Lower lobe of right lung (tissue), 2 donors: ENCODE measurements at regions not wholly inside any gene's neighbourhood (a gene's known extent, or its start where the extent isn't known, plus 50 kb on each side); places are given as distances from the start of the nearest gene placed in this dataset.

Experiments used
- ATAC-seq, 2 donors: fragments of 200-7000 bp; cut with Tn5 transposase; one replicate each; pipeline ENCODE4 v1.9.1; 2020 to 2022; ENCODE audit warnings: mild to moderate bottlenecking in 2 of 2, moderate library complexity in 2 of 2
- DNase-seq: peaks from one replicate; pipeline ENCODE4 v3.0.0-alpha.2; 2020
- H3K27ac ChIP-seq: fragments of 200-600 bp; one replicate; pipeline ENCODE4 v1.8.0; 2022
- H3K27me3 ChIP-seq: fragments of 200-600 bp; one replicate; pipeline ENCODE4 v1.8.0; 2022; ENCODE audit warnings: low read depth
- H3K36me3 ChIP-seq: fragments of 200-600 bp; one replicate; pipeline ENCODE4 v1.8.0; 2022; ENCODE audit warnings: mild to moderate bottlenecking
- H3K4me1 ChIP-seq: fragments of 200-600 bp; one replicate; pipeline ENCODE4 v1.8.0; 2022
- H3K4me3 ChIP-seq: fragments of 200-600 bp; one replicate; pipeline ENCODE4 v1.8.0; 2022; ENCODE audit warnings: mild to moderate bottlenecking
- H3K9me3 ChIP-seq: fragments of 200-600 bp; one replicate; pipeline ENCODE4 v1.8.0; 2022
- intact Hi-C: fragments of 100-400 bp; cut with DNase I; formaldehyde crosslinking; loops from one replicate; pipeline ENCODE4 v1.11.0; 2022
- TF ChIP-seq, protein P1 (sequence below): fragments of 200-600 bp; IDR thresholded peaks from one replicate; pipeline ENCODE4 v1.8.0; 2022; ENCODE audit warnings: antibody characterized with exemption, mild to moderate bottlenecking
- donor health status: DM: no; HTN: yes; CAD: no; lungs with severe emphysema.

DNA sequence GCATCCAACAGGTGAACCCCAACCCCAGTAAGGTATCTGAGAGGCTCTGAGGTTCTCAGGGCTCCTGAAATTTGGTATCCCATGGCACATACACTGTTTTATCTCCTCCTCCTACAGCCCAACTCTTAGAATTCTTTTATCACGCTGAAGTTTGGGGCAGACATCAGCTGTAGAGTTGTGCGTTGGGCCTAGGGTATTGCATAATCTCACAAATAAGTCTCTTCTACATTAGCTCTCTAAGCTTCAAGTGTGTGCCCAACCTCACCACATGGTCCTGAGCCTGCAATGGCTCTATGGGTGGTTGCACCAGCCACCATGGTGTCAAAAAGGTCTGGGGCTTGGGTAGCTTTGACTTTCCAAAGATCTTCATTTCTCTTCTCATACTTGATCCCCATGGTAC lies 603.0 kb downstream of the BUD13 start:
- Histone ChIP-seq H3K36me3 (no peaks in the 10 kb centered on the region), H3K4me1 (no peaks in the 10 kb centered on the region), H3K4me3 (no peak overlapping the region), H3K27me3 (no peaks in the 10 kb centered on the region), H3K27ac (no peak overlapping the region), H3K9me3 (no peaks in the 10 kb centered on the region)
- no peak for ATAC-seq
- TF ChIP-seq, protein P1, sequence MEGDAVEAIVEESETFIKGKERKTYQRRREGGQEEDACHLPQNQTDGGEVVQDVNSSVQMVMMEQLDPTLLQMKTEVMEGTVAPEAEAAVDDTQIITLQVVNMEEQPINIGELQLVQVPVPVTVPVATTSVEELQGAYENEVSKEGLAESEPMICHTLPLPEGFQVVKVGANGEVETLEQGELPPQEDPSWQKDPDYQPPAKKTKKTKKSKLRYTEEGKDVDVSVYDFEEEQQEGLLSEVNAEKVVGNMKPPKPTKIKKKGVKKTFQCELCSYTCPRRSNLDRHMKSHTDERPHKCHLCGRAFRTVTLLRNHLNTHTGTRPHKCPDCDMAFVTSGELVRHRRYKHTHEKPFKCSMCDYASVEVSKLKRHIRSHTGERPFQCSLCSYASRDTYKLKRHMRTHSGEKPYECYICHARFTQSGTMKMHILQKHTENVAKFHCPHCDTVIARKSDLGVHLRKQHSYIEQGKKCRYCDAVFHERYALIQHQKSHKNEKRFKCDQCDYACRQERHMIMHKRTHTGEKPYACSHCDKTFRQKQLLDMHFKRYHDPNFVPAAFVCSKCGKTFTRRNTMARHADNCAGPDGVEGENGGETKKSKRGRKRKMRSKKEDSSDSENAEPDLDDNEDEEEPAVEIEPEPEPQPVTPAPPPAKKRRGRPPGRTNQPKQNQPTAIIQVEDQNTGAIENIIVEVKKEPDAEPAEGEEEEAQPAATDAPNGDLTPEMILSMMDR = no peak
- DNase-seq = no peak
- intact Hi-C loops = no loop called here

DNA sequence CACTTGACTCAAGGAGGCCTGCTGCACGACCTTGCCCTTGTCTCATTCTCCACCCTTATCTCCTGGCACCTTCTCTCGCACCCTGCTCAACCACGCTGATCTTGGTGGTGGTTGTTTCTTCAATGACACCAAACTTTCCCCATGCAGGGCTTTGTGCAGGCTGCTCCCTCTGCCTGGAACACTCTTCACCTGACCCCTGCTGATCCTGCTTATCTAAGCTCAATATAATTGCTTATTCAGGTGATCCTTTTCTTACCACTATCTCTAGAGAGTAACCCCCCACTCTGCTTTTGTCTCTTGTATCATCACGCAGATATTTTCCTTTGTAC lies 604.4 kb downstream of the BUD13 start:
- no peaks in the 10 kb centered on the region for H3K27me3 ChIP-seq
- TF ChIP-seq, protein P1 = no peak
- no peaks in the 10 kb centered on the region for H3K4me1 ChIP-seq
- H3K4me3 ChIP-seq = no peak overlapping the region
- no peaks in the 10 kb centered on the region for H3K36me3 ChIP-seq
- ATAC-seq (no peak), DNase-seq (no peak)
- H3K9me3 ChIP-seq = no peaks in the 10 kb centered on the region
- H3K27ac ChIP-seq = no peak overlapping the region
- intact Hi-C loops = no loop called here

DNA sequence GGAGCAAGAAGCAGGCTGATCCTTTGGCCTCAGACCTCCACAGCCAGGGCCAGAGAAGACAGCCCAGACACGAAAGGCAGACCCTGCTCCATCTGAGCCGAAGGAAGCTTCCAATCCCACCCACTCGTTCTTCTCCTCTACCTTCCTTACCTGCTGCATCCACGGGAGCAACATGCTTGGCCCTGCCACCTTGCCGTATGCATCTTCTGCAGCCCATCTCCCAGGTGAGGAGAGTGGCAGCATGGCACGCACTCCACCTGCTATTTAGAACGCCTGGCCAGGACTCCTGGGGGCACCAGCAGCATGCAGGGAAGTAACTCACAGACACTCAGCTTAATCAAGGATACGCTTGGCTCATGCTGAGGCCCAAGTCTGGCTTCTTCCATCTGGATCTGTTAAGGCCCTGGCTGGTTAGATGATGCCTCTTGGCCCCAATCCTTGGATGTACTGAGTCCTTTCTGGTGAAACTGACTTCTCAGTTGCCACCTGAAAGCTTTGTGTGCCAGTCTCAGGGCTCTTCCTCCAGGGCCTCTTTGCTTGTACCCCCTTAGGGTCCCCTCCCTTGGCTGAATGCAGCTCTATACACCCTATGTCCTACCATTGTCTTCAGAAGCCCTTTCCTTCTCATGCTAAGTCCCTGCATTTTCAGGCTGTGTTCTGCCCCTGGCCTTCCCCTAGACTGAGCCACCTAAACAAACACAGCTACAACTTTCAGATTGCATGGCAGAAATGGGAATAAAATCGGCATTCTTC lies 604.9 kb downstream of the BUD13 start:
- Histone ChIP-seq H3K27me3 (no peaks in the 10 kb centered on the region), H3K9me3 (no peaks in the 10 kb centered on the region), H3K4me3 (no peak overlapping the region), H3K27ac (no peak overlapping the region), H3K4me1 (no peaks in the 10 kb centered on the region), H3K36me3 (no peaks in the 10 kb centered on the region)
- intact Hi-C loops = no loop called here
- TF ChIP-seq, protein P1 = no peak
- ATAC-seq (no peak), DNase-seq (no peak)

DNA sequence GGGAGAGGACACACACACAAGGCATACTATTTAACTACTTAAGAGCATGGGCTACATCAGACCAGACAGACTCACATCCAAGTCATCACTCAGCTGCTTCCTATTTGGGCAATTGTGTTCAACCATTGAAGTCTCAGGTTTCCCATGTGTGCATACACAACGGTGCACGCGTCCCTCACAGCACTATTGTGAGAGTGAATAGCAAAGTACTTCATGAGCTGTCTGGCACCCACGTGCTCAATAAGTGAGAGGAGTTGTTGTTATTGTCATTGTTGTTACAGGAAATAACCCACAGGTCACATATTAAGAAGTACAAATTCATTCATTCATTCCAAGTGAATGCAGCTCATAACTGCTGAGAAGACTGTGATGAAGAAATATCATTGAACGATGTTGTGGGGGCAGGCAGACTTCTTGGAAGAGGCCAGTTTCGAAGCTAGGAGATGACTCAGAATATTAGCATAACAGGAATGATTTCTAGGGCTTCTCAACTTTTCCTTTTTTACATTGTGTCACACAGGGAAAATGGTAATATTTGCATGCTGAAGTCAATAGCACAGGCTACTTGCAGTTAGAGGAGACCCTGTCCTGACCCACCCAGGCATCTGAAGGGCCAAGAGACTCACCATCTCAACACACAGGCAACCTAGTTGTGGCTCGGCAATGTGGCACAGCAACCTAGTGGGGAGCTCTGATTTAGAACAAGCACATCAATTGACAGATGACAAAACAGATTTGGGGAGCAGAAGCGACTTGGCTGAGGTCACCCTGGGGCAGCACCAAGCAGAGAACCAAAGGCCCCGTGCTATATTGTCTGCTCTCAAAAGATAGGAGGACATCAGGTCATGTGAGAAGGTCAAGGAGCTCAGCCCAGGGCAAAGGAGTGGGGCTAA lies 606.0 kb downstream of the BUD13 start:
- no peaks in the 10 kb centered on the region for H3K27me3 ChIP-seq

DNA sequence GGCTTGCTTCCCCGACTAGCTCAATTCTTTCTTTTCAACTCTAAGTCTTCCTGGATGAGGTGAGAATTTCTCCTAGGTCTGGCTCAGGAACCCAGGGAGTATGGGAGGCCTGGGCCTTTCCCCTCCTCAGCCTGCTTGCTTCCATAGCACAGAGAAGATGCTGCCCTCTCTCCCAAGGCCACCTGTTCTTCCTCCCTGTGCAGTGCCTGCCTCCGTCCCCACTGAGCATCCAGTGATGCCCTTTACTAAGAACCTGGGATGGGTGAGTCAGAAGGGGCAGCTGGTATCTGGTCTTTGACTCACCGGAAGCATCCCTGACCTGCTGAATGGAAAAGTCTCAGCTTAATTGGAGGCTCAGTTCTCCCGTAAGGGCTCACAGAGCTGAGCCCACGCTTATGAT lies 607.9 kb downstream of the BUD13 start:
- ATAC-seq = no peak

More for the DNA sequence above, 606.0 kb downstream of the BUD13 start:
- TF ChIP-seq, protein P1 = no peak
- intact Hi-C loops = no loop called here
- no peaks in the 10 kb centered on the region for H3K36me3 ChIP-seq
- DNase-seq = no peak
- no peak overlapping the region for H3K4me3 ChIP-seq
- no peaks in the 10 kb centered on the region for H3K9me3 ChIP-seq
- no peak for ATAC-seq
- H3K27ac ChIP-seq = no peak overlapping the region
- H3K4me1 ChIP-seq = no peaks in the 10 kb centered on the region

More for the DNA sequence above, 607.9 kb downstream of the BUD13 start:
- Histone ChIP-seq H3K27ac (no peak overlapping the region), H3K4me3 (no peak overlapping the region), H3K27me3 (no peaks in the 10 kb centered on the region), H3K4me1 (no peaks in the 10 kb centered on the region), H3K36me3 (no peaks in the 10 kb centered on the region), H3K9me3 (no peaks in the 10 kb centered on the region)
- DNase-seq = no peak
- intact Hi-C loops = no loop called here
- TF ChIP-seq, protein P1 = no peak
